ENCODE measurements at regions not wholly inside any gene's neighbourhood (a gene's known extent, or its start where the extent isn't known, plus 50 kb on each side); places are given as distances from the start of the nearest gene placed in this dataset.

DNA sequence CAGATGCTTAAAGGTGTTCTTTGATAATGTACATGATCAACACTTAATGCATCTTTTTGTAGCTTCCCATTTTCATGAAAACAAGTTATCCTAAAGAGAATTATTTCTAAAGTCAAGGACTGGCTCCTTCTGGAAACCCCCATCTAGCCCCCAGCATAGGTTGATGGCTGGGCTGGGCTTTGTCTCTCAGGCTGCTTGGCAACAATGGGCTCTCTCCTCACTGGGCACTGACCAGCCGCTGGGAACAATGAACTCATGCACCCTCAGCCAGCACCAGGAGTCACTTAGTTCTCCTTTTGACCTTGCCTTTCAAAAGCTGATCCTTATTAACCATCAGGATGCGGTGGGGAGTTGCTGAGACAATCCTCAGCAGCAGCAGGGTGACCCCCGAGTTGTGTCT, 293.0 kb upstream of the PLXNA2 start:
- Mint-ChIP-seq H3K4me1 (no peaks in the 10 kb centered on the region), H3K4me3 (no peak overlapping the region), H3K27me3 (peaks cover 0 to 41% (median 11%) of the 10 kb centered on the region in 5 donors), H3K36me3 (no peaks in the 10 kb centered on the region), H3K9me3 (no peaks in the 10 kb centered on the region), H3K27ac (no peak overlapping the region)
- POLR2A ChIA-PET, result no interaction called here
- DNase-seq, result no peak
- no peak for ATAC-seq

DNA sequence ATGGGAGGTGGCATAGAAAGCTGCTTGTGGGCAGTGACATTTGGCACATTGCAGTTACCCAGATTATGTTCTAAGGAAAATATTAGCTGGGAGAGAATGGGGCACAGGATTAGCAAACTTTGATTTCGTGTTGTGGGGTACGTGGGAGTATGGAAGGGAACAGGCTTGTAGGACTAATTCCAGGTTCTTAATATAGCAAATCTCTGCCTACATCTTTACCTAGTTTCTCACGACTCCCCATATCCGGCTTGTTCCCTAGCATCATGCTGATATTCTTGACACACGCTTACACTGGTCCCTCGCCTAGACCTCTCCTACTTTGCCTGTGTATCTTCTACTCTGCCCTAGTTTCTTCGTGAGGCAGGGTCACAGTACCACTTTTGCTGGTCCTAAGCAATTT, 293.9 kb upstream of the PLXNA2 start:
- Mint-ChIP-seq H3K36me3 (no peaks in the 10 kb centered on the region), H3K27me3 (peaks cover 0 to 41% (median 12%) of the 10 kb centered on the region in 5 donors), H3K4me3 (no peak overlapping the region), H3K9me3 (no peaks in the 10 kb centered on the region), H3K27ac (no peak overlapping the region), H3K4me1 (no peaks in the 10 kb centered on the region)
- ATAC-seq (no peak), DNase-seq (no peak)
- POLR2A ChIA-PET, result no interaction called here

DNA sequence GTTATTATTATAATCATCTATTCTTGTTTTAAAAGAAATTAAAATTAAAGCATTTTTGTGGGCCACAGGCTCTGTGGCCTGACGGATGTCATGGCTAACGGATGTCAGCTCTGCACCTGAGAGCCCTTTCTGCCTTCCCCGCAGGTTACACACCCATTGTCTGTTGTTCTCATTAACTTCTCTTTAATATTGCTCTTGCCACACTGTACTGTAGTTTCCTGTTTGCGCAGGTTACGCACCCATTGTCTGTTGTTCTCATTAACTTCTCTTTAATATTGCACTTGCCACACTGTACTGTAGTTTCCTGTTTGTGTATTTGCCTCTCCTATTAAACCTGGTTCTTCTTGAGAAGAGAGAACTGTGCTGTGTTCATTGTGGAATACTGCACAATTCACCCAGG, 294.4 kb upstream of the PLXNA2 start:
- H3K36me3 Mint-ChIP-seq, result no peaks in the 10 kb centered on the region
- no peak overlapping the region for H3K27ac Mint-ChIP-seq
- no peaks in the 10 kb centered on the region for H3K4me1 Mint-ChIP-seq
- H3K9me3 Mint-ChIP-seq, result no peaks in the 10 kb centered on the region
- ATAC-seq (no peak), DNase-seq (no peak)
- peaks cover 0 to 44% (median 13%) of the 10 kb centered on the region in 5 donors for H3K27me3 Mint-ChIP-seq
- no peak overlapping the region for H3K4me3 Mint-ChIP-seq
- POLR2A ChIA-PET, result no interaction called here

- no peaks in the 10 kb centered on the region for H3K9me3 Mint-ChIP-seq
- POLR2A ChIA-PET, result no interaction called here
- no peaks in the 10 kb centered on the region for H3K36me3 Mint-ChIP-seq
- H3K4me1 Mint-ChIP-seq, result peaks cover 0 to 2% (median 0%) of the 10 kb centered on the region in 4 donors
- H3K27me3 Mint-ChIP-seq, result peaks cover 2 to 51% (median 17%) of the 10 kb centered on the region in 5 donors
- ATAC-seq, result no peak
- no peak overlapping the region for H3K27ac Mint-ChIP-seq
- H3K4me3 Mint-ChIP-seq, result no peak overlapping the region
- no peak for DNase-seq
Observed at GRCh38 chr1:208540724-208541123, 296.5 kb upstream of the PLXNA2 start.

DNA sequence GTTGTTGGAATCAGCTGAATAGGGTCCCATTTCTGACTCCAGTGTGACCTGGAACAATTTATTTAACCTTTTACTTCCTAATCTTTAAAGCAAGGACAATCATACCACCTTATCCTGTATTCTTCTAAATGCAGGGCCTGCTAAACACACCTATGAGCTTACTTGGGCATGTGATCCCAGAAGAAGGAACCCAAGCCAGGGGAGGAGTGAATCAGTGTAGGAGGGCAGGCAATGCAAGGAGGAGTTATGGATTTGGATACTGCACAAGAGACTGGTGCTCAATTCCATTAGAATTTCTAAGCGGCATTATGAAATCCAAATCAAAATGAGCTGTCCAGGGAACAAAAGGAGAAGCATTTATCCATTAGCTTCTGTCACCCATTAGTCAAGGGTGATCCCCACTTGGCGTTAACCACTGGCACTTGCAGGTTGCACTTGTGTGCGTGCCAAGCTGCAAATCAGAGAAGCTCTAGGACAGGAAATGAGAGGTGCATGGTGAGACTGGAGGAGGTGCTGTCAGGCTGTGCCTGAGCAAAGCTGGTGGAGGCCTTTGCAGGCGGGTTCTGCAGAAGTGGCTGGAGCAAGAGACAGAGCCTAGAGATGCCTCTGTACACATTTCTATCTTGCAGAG, 297.2 kb upstream of the PLXNA2 start:
- H3K27me3 Mint-ChIP-seq, result peaks cover 4 to 45% (median 13%) of the 10 kb centered on the region in 5 donors
- H3K9me3 Mint-ChIP-seq, result no peaks in the 10 kb centered on the region
- H3K36me3 Mint-ChIP-seq, result no peaks in the 10 kb centered on the region
- no peak overlapping the region for H3K27ac Mint-ChIP-seq
- H3K4me1 Mint-ChIP-seq, result peaks cover 0 to 2% (median 0%) of the 10 kb centered on the region in 4 donors
- POLR2A ChIA-PET, result no interaction called here
- H3K4me3 Mint-ChIP-seq, result no peak overlapping the region
- DNase-seq, result no peak
- ATAC-seq, result no peak

GRCh38 chr1:208542309-208542708, 298.1 kb upstream of the PLXNA2 start:
- peaks cover 5 to 51% (median 10%) of the 10 kb centered on the region in 5 donors for H3K27me3 Mint-ChIP-seq
- no peak for DNase-seq
- no peaks in the 10 kb centered on the region for H3K36me3 Mint-ChIP-seq
- ATAC-seq, result no peak
- H3K4me3 Mint-ChIP-seq, result no peak overlapping the region
- no peaks in the 10 kb centered on the region for H3K9me3 Mint-ChIP-seq
- no peak overlapping the region for H3K27ac Mint-ChIP-seq
- peaks cover 0 to 2% (median 0%) of the 10 kb centered on the region in 4 donors for H3K4me1 Mint-ChIP-seq
- POLR2A ChIA-PET, result no interaction called here

DNA sequence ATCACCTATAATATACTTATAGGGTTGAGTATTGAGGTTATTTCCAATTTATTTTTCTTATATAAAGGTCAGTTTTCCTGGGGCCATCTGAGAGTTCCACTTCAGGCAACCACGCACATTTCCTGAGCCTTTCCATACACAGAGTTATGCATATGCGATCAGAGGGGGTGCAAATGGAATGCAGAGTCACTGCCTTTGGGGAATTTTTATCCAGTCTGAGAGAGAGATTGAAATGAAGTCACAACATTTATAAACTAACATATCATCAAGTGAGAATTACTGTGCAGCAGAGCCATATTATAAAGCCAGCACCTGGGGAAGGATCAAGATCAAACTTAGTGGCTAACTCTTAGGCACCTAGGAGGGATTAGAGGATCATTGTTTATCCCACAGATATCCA, 299.9 kb upstream of the PLXNA2 start:
- H3K36me3 Mint-ChIP-seq, result no peaks in the 10 kb centered on the region
- H3K27ac Mint-ChIP-seq, result no peak overlapping the region
- no peaks in the 10 kb centered on the region for H3K9me3 Mint-ChIP-seq
- H3K4me3 Mint-ChIP-seq, result no peak overlapping the region
- POLR2A ChIA-PET, result no interaction called here
- H3K27me3 Mint-ChIP-seq, result peaks cover 5 to 43% (median 11%) of the 10 kb centered on the region in 5 donors
- DNase-seq, result no peak
- ATAC-seq, result no peak
- peaks cover 0 to 2% (median 0%) of the 10 kb centered on the region in 4 donors for H3K4me1 Mint-ChIP-seq

DNA sequence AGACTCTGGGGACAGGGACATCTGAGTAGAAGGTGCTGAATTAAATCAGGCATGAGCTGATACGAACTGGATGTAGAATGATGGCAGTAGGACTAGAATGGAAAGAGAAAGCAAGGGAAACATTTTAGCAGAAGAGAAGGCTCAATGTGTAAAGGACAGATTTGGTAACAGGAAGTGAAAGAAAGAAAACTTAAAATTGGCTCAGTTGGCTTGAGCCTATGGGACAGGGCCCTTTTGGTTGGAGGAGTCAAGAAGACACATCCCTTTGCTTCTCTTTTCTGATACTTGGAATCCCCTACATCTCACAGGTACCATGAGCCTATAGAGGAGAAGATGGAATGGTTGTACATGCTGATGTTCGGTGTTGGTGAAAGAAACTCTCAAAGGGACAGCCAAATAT, 300.6 kb upstream of the PLXNA2 start:
- ATAC-seq (no peak), DNase-seq (no peak)
- Mint-ChIP-seq H3K9me3 (no peaks in the 10 kb centered on the region), H3K4me3 (no peak overlapping the region), H3K4me1 (peaks cover 0 to 2% (median 0%) of the 10 kb centered on the region in 4 donors), H3K36me3 (no peaks in the 10 kb centered on the region), H3K27me3 (peaks cover 5 to 41% (median 11%) of the 10 kb centered on the region in 5 donors), H3K27ac (no peak overlapping the region)
- POLR2A ChIA-PET, result no interaction called here

GRCh38 chr1:208551024-208551423, 306.8 kb upstream of the PLXNA2 start:
- ATAC-seq, result no peak
- Mint-ChIP-seq H3K36me3 (no peaks in the 10 kb centered on the region), H3K9me3 (no peaks in the 10 kb centered on the region), H3K4me3 (no peak overlapping the region), H3K27ac (no peak overlapping the region), H3K27me3 (peaks cover 2 to 37% (median 13%) of the 10 kb centered on the region in 5 donors), H3K4me1 (no peaks in the 10 kb centered on the region)
- DNase-seq, result no peak
- POLR2A ChIA-PET, result no interaction called here

DNA sequence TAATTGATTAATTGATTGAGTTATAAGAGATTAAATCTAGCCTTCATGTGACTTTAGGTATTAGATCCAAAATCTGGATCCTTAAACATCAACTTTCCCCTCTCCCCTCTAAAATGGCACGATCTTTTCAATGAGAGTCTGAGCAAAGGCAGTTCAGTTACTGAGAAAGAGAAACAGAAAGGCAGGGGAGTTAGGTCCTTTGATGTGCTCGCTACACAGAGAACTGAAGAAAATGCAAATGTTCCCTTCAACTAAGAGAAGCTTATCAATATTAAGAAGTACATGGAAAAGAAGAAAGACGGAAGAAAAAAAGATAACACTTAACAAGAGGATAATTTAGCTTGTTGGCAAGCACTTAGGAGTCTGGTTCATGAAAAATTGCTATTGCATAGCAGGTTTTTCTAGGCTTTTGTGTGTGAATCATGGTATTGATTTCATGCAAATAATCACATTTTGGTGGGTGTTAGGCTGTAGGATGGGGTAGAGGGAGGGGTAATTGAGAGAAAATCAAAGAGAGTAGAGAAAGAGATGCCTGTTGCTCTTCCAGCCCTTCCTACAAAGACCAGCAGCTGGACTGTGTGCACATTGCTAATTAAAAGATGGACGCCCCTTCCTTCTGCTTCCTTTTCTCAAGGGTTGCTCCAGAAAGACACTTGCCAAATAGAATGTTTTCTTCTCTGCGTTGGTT, 307.6 kb upstream of the PLXNA2 start:
- Mint-ChIP-seq H3K9me3 (no peaks in the 10 kb centered on the region), H3K27me3 (peaks cover 1 to 33% (median 12%) of the 10 kb centered on the region in 5 donors), H3K4me3 (no peak overlapping the region), H3K4me1 (no peaks in the 10 kb centered on the region), H3K36me3 (no peaks in the 10 kb centered on the region), H3K27ac (no peak overlapping the region)
- ATAC-seq, result no peak
- DNase-seq, result no peak
- POLR2A ChIA-PET, result no interaction called here

- Mint-ChIP-seq H3K4me3 (no peak overlapping the region), H3K27me3 (peaks cover 1 to 26% (median 9%) of the 10 kb centered on the region in 5 donors), H3K27ac (no peak overlapping the region), H3K36me3 (no peaks in the 10 kb centered on the region), H3K9me3 (no peaks in the 10 kb centered on the region), H3K4me1 (no peaks in the 10 kb centered on the region)
- POLR2A ChIA-PET, result no interaction called here
- ATAC-seq (no peak), DNase-seq (no peak)
Observed at GRCh38 chr1:208552928-208553327, 308.7 kb upstream of the PLXNA2 start.

GRCh38 chr1:208556461-208556860, 312.3 kb upstream of the PLXNA2 start:
- Mint-ChIP-seq H3K27ac (no peak overlapping the region), H3K36me3 (no peaks in the 10 kb centered on the region), H3K4me1 (no peaks in the 10 kb centered on the region), H3K27me3 (peaks cover 0 to 32% (median 10%) of the 10 kb centered on the region in 5 donors), H3K4me3 (no peak overlapping the region), H3K9me3 (peaks cover 0 to 3% (median 0%) of the 10 kb centered on the region in 9 donors)
- ATAC-seq (no peak), DNase-seq (no peak)
- POLR2A ChIA-PET, result no interaction called here

DNA sequence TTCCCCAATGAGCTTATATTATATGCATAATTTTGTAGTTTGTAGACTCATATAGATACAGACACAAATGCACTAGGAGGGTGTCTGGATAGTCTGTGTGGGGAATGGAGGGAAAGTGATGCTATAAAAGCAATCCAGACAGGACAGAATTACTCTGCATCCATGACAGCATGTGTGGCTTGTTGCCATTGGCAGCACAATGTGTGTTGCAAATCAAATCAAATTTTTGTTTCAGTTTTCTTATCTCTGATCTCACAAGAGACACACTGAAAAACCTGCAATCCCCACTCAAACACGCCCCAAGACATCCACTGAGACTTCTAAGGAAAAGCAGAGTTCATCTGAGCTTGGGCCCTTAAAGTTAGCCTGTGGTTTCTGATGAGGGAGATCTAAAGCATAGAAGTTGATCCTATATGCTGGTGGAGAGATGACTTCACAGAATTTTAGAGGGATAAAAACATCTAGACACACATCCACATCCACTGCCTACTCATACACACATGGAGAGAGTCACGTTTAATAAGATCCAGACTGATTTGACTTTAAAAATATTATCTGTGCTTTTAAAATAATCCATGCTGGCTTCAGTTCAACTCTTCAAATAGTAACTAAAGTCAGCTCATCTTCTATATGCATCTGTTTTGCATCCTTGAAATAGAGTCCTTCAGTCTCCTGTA, 313.0 kb upstream of the PLXNA2 start:
- no peak for DNase-seq
- Mint-ChIP-seq H3K27me3 (peaks cover 0 to 26% (median 7%) of the 10 kb centered on the region in 5 donors), H3K9me3 (peaks cover 0 to 3% (median 0%) of the 10 kb centered on the region in 9 donors)

More for the DNA sequence above, 313.0 kb upstream of the PLXNA2 start:
- Mint-ChIP-seq H3K4me3 (no peak overlapping the region), H3K36me3 (no peaks in the 10 kb centered on the region), H3K27ac (no peak overlapping the region), H3K4me1 (no peaks in the 10 kb centered on the region)
- ATAC-seq, result no peak
- POLR2A ChIA-PET, result no interaction called here

Data from naive thymus-derived CD8-positive, alpha-beta T cell (primary cell).